Globus pallidus (tissue), 1 donor: ENCODE measurements at regions not wholly inside any gene's neighbourhood (a gene's known extent, or its start where the extent isn't known, plus 50 kb on each side); places are given as distances from the start of the nearest gene placed in this dataset.

Experiments
- DNase-seq: peaks from one replicate; pipeline ENCODE4 v3.0.0-alpha.2; 2015; ENCODE audit warnings: low spot score

DNA sequence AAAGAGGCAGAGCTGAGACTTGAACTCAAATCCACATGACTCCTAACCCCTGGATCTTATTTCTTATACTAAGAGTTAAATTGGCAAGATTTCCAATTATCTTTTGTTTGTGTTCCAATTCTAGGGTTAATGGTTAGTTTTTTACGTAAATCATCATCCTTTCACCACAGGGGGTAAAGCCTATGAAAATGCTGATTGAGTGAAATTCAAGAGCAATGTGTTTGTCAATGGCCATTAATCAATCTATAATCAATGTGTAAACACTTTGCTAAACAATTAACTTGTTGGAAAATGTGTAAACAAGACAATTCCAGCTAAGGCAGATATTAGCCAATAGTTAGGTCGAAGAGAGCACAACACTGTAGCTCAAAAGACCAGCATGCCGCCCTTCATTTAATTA, 376.5 kb upstream of the ACVR2A start:
- DNase-seq: no peak

DNA sequence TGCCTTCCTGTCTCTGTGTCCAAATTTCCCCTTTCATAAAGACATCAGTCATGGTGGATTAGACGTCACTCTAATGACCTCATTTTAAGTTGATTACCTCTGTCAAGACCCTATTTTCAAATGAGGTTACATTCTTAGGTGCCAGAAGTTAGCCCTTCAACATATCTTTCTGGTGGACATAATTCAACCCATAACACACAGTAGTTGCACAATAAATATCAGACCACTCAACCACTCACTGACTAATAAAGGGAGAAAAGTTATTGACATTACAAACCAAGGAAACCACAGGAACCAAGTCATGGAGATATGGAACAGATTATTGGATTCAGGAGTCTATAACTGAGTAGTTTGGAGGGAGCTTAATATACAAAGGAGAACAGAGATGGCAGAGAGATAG, 377.4 kb upstream of the ACVR2A start:
- DNase-seq: no peak

GRCh38 chr2:147464737-147465357, 380.0 kb upstream of the ACVR2A start:
- no peak for DNase-seq

GRCh38 chr2:147463881-147464520, 380.8 kb upstream of the ACVR2A start:
- no peak for DNase-seq

- no peak for DNase-seq
Observed at GRCh38 chr2:147460155-147460554, 384.7 kb upstream of the ACVR2A start.

GRCh38 chr2:147456779-147457178, 388.1 kb upstream of the ACVR2A start:
- DNase-seq: no peak

DNA sequence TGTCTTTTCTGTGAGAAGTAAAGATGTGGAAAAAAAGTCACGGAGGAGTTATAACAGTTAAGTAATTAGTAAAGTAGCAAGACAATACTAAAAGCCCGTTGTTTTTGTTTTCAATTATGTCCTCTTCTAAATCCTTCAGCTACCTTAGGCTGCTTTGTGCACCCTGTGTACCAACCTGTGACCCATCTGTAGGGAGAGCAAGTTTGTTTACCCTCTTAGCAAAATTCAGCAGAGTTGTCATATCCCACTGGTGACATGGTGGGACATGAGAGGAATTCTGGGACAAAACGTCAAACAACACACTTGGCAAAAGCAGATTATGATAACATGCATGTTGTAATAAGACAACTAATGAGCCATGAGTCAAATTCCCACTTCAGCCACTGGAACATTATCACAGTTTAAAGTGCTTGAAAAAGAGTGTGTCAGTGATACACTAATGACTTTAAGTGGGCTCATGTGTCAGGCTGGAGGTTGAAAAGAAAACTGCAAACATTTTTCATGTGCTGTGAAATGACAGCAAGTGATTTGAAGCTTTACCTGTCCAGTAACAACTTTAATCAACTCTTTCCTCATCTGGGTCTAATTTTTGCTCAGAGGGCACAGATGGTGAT, 392.8 kb upstream of the ACVR2A start:
- no peak for DNase-seq

DNA sequence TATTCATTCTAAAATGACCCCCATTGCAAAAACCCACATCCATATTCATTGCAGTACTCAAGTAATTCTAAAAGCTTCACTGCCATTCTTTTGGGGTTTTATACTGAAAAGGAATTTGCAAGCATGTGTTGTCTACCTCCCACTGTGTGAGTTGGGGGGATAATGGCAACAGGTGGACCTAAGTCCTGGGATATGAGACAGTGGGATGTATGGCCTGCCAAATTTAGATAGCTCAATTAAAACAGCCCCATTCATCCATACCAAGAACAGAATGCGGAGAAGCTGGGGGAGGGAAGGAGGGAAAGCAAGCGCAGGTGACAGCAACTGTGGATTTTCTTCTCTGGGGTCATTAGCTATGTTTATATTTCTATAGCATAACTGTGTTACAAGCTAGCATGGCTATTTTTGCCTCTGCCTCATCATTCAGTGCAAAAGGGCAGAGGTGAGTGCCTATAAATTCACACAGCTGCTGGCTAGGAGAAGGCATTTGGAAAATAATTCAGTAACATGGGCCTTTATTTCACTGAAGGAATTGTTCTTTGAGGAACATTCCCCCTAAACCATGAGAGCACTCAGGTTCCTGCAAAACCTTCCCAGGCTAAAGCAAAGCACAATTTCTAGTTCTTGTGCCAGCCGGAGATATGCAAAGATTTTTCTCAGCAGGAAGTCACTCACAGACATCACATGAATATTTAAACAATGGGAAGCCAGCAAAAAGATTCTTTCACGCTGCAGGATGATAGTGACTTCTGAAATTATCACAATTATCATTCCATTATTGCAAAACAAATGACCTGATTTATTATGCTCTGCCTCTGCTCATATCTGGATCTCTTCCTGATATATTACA, 393.9 kb upstream of the ACVR2A start:
- DNase-seq: no peak

DNA sequence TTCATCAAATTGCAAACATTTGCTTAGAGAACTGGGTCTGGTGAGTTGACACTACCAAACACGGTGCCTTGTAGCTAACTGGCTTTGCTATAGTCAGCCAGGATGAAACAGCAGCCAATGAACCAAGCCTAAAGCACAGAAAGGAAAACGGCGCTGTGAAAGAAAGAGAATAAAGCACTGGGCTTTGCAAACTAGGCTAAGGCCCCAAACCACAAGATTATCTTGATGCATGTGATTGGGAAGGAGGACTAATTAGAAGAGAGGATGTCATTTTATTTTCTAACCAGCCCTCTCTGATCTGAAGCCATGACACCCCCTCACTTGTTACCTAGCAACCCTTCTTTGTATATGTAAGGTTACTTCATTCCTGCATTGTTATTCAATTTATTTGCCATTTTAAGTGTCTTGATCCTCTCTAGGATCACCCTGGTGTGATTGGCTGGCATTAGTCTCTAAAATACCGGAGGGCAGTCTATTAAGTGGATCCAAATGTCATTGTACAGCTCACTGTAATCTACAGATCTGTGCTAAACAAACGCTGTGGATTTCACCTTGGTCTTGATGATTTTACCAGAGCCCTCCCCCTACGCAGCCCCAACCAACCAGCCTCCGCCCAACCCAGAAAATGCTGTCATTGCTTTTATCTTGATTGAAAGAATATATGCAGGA, 395.4 kb upstream of the ACVR2A start:
- no peak for DNase-seq

DNA sequence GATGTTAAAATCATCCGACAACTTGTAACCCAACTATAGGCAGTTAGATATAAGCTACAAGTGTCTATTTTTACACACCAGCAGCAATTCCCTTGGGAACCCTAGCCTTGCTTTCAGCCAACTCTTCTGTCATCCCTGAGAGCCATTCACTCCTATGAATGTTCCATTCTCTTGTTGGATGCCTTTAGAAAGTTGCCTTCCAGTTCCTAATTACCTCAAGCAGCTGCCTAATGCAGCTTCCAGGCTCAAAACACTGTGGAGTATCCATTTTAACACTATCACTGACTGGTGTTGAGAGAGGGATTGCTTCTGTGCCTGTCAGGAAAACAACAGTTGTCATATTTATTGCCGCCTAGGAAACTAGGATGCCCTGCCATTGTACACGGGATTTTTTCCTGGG, 402.0 kb upstream of the ACVR2A start:
- DNase-seq: no peak

DNA sequence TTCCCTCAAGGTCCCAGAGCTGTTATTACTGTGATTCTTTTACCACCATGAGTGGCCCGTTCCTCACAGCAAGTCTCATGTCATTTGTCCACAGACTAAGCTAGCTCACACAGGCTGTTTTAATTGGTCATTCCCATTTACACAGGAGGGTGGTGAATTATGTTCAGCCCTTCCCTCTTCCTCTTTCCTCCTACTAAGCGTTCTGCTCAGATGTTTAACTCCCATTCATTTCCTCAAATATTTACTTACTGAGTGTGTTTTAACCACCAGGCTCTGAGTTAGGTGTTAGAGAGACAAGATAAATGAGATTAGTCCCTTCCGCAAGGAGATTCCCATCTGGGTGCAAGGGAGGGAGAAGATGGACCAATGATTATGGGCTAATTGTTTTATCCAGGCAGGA, 403.6 kb upstream of the ACVR2A start:
- DNase-seq: no peak

- DNase-seq: no peak
Observed at GRCh38 chr2:147440734-147441133, 404.1 kb upstream of the ACVR2A start.

- DNase-seq: no peak
Observed at GRCh38 chr2:147439986-147440385, 404.8 kb upstream of the ACVR2A start.

GRCh38 chr2:147438882-147439281, 405.9 kb upstream of the ACVR2A start:
- DNase-seq: no peak

DNA sequence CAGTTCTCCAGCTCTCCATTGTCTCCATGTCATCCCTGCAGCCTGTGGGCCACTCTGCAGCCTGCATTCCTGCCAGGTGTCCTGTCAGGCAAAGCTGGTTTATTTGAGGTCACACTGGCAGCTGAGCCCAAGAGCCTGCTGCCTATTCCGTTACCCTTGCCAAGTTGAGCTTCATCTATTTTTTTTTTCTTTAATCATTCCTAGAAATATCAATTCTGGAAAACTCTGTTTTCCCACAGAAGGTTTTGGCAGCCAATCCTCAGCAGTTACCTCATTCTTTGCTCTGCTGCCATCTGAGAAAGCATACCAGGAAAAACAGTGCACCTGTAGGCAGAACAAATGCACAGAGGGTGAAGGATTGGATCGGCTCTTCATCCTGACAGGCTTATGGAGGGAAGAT, 411.0 kb upstream of the ACVR2A start:
- DNase-seq: no peak

DNA sequence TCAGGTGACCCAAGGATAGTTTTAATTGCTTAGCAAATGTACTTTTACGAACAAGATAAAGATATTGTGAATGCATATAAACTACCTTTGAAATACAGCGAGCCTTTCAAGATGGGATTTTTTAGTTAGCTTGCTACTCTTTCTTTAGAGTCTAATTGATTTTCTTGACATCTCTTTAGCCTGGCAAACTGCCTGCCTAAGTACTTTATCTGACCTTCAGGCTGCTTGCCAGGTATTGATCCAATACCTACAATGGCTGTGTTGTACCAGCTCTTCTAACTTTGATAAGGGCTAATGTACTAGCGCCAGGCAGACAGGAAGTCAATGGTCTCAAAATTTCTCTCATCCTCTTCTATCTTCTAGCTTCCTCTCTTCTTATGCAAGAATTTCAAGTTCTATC, 414.4 kb upstream of the ACVR2A start:
- no peak for DNase-seq

DNA sequence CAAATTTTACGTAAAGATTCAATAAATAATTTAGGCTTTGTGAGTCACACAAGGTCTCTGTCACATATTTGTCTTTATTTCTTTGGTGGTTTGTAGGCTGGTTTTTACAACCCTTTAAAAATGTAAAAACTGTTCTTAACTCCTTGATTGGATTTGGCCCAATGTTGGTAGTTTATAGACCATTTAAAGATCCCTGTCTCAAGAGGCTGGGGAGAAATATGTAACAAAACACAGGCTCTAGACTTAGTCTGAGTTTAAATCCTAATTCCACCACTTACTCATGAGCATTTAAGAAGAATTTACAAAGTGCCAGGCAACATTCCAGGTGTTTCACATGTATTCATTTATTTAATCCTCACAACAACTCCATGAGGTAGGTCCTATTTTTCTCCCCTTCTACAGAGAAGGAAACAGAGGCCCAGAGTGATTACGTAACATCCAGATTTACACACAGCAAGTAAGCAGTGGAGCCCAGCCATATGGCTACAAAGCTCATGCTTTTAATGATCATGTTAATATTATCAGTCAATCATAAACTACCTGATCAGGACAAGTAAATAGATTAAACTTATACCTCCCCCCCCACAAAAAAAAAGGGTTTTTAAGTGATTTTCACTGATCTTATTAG, 416.6 kb upstream of the ACVR2A start:
- no peak for DNase-seq

- peak; percentile 9 for DNase-seq
Observed at GRCh38 chr2:147425437-147426029, 419.3 kb upstream of the ACVR2A start.

DNA sequence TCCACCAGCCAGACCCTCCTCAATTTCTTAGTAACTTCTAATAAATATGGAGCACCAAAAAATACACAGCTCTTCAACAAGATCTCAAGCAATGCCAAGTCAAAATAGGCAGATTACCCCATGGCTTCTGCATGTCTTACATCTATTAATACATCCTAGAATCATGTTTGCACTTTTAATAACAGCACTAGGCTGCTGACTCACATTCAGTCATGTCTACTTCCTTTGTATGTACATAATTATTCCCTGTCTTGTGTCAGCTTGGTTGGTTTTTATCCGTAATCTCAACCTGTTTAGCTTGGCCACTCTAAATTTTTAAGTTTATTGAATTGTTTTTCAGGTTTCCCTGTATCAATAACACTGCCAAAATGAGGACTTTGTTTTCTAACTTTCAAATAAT, 420.1 kb upstream of the ACVR2A start:
- DNase-seq: no peak

- DNase-seq: no peak
Observed at GRCh38 chr2:147420947-147421675, 423.7 kb upstream of the ACVR2A start.

DNA sequence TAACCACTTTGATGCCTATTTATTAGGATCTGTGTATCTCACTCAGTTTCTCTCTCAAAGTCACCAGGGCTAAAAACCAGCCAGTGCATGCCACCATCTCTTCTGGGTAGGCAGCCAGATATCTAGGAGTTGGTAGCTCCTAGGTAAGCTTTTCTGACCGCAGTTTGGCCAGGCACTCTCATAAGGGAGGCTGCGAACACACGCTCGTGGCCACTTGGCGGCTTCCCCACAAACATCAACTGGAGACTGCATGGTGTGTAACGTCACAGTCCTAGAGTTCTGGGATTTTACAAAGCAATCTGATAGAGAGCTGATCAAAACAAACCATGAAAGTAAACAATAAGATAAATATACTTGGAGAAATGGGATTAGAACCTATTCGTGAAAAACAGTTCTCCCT, 424.3 kb upstream of the ACVR2A start:
- DNase-seq: no peak
